HG03196 (cell line): ENCODE measurements at regions not wholly inside any gene's neighbourhood (a gene's known extent, or its start where the extent isn't known, plus 50 kb on each side); places are given as distances from the start of the nearest gene placed in this dataset.
"Not testable (repeated sequence)": the region's sequence is repeated elsewhere in the genome, so short reads cannot be mapped to it uniquely, and the experiment has no call there.

Experiments used
- ATAC-seq: cut with Tn5 transposase; IDR thresholded peaks from one replicate; pipeline ENCODE4 v1.9.1; 2021; ENCODE audit not compliant: unreplicated experiment

GRCh38 chr10:2212244-2212834 lies 475.0 kb upstream of the ADARB2 start:
- ATAC-seq = no peak

DNA sequence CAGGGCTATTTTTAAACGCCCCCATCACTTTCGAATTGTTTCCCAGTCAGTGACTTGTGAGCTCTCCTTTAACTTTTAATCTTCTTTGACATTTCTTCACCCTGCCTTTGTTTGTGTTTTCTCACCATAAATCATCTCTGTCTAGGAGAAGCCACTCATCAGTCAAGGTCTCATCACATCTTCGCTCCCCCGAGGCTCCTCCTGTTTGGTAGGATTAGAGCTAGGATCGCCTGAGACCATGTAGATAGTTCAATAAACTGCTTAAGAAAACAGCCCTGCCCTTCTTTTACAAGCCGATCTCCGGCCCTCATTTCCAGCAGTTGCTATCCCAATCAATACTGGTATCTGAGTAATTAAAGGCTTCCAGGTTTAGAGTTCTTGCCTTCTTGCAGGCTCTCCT lies 472.8 kb upstream of the ADARB2 start:
- ATAC-seq = no peak

- no peak for ATAC-seq
These were observed 470.8 kb upstream of the ADARB2 start for GRCh38 chr10:2208106-2208505.

GRCh38 chr10:2207246-2207922 lies 470.1 kb upstream of the ADARB2 start:
- no peak for ATAC-seq

DNA sequence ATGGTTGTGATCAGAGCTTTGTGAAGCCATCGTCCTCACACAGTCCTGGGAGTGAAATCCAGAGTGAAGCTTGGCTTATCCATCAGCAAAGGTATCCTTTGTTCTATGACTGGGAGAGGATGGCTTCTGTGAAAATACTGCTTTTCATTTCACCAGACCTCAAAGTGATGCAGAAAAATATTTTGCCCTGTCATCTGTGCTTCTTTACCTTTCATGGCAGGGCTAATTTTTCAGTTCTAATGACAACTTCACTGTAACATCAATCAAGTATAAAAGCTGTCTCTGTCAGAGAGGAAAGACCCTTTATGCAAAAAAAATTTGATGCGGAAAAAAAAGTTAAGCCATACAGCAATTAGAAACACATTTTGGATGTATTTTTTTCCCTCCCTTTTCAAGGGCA lies 468.1 kb upstream of the ADARB2 start:
- ATAC-seq = no peak

DNA sequence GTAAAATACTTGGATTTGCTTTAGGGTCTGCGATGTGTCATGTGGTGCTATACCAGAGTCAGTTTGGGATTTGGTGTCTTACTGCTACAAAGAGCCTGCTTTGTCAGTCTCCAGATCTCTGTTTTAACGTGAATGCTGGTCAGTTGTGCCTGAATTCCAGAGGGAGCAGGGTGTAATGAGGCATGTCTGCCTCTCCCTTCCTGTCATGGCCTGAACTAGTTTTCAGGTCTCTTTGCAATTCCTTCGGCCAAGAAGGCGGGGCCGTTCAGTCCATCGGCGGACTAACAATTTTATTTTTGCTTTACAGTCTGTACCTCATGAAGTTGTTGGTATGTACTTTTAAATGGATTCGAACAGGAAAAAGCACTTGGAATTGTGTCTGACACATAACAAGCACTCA lies 465.1 kb upstream of the ADARB2 start:
- ATAC-seq = no peak

GRCh38 chr10:2201534-2202099 lies 464.3 kb upstream of the ADARB2 start:
- no peak for ATAC-seq

DNA sequence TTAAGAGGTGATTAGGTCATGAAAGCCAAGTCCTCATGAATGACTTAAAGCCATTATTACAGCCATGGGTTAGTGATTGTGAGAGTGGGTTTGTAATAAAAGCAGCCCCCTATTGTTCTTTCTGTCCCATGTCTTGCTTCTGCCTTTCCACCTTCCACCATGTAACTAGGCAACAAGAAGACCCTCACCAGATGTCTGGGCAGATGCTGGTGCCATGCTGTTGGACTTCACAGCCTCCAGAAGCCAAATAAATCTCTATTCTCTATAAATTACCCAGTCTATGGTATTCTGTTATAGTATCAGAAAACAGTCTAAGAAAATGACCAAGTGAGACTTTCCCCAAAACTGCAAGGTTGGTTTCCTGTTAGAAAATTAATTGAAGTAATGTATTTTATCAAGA lies 460.3 kb upstream of the ADARB2 start:
- no peak for ATAC-seq

DNA sequence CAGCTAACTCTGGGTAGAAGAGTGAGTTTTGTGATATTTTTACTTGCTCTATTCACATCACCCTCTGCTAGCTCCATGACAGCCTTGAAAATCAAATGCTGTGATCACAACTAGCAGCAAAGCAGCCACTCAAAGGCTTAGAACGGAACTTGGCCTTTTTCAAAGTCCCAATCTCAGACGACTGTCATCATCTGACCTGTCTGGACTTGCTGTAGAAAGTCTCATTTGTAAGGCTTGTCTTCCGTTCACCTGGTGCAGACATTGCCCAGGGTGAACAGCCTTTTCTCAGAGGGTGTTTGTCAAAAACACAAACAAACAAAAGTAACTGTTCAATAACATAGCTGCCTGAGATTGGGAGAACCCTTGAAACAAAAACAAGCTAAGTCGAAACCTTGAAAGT lies 458.9 kb upstream of the ADARB2 start:
- no peak for ATAC-seq

GRCh38 chr10:2189356-2189755 lies 452.0 kb upstream of the ADARB2 start:
- ATAC-seq = not testable (repeated sequence)

GRCh38 chr10:2188371-2188770 lies 451.0 kb upstream of the ADARB2 start:
- ATAC-seq = no peak

- ATAC-seq = no peak
These were observed 436.0 kb upstream of the ADARB2 start for GRCh38 chr10:2173327-2173726.

DNA sequence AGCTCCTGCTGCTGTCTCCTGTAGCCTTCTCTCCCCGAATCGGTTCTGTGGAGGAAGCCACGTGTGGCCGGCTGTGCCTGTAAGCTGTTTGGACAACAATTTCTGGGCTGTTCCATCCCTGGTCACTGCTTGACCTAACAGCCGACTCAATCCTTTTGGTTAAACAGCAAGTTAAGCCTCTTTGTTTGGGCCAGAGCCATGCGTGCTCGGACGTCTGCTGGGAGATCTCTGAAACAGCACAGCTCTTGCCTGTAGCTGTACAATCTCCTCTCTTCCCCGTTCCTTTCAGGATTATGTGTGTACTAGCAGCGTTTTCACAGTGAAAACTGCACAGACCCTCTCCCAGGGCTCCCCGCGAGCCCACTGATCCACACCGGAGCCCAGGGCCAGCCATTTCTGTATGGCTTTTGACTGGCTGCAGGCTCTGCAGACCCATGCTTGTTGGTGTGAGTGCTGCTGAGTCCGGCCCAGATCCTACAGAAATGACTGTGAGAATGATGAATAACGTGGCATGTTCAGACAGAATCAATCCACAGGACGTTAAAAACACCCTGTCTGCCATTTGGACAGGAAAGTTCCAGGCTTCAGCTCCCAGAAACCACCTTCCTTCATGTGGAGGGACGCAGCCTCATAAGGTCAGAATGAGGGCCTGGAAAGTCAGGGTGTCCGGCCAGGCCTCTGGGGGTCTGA lies 428.6 kb upstream of the ADARB2 start:
- no peak for ATAC-seq

- ATAC-seq = no peak
These were observed 413.0 kb upstream of the ADARB2 start for GRCh38 chr10:2150288-2150687.

- ATAC-seq = no peak
These were observed 408.7 kb upstream of the ADARB2 start for GRCh38 chr10:2145926-2146478.

GRCh38 chr10:2145491-2145890 lies 408.2 kb upstream of the ADARB2 start:
- no peak for ATAC-seq

DNA sequence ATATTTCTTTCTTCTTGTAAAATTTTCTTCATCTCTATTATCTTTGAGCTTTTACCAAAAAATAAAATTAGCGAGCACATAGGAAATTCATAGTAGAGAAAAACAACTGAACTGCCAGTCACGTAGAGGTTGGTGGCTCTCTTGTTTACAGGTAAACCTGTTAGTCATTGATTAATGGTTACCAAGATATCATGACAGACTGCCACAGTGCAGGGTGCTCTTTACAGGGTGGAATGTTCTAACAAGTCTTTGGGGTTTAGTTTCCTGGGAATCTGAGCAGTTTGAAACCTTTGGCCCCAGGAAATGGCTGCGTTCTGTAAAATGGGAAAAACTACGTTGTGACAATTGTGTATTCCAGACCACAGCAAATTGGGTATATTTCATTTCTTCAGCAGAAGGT lies 407.3 kb upstream of the ADARB2 start:
- no peak for ATAC-seq

DNA sequence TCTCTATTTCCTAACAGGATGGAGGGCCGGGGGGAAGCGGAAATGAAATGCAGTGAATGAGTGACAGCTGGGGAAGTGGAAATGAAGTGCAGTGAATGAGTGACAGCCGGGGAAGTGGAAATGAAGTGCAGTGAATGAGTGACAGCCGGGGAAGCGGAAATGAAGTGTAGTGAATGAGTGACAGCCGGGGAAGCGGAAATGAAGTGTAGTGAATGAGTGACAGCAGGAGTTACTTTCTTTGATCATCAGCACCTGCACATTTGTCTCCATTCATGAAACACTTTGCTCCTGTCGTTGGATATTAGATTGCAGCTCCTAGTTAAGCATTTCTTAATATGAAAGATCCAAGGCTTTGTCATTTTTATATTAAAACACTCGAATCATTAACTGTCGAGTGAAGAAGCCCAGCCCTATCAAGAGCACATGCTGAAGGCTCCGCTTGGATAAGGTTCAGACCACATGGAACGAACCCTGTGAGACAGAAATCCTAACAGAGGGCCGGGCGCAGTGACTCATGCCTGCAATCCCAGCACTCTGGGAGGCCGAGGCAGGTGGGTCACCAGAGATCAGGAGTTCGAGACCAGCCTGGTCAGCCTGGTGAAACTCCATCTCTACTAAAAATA lies 406.0 kb upstream of the ADARB2 start:
- ATAC-seq = no peak

DNA sequence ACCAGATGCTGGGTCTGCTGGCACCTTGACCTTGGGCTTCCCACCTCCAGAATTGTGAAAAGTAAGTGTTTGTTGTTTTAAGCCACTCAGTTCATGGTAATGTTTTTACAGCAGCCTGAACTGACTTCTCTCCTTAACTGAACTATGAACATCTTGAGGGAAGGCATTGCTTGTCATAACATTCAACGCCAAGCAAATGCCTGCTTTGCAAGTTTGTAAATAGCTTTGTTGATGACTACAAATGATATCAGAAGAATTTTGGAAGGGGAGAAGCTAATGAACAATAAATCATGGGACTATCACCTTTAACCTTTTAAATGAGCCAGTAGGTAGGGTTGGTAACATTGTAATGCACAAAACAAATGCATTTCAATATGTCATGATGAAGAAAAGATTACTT lies 402.4 kb upstream of the ADARB2 start:
- no peak for ATAC-seq

- no peak for ATAC-seq
These were observed 400.3 kb upstream of the ADARB2 start for GRCh38 chr10:2137549-2138174.

GRCh38 chr10:2130705-2131305 lies 393.5 kb upstream of the ADARB2 start:
- no peak for ATAC-seq
